ENCODE measurements at regions not wholly inside any gene's neighbourhood (a gene's known extent, or its start where the extent isn't known, plus 50 kb on each side); places are given as distances from the start of the nearest gene placed in this dataset.
"Not testable (repeated sequence)": the region's sequence is repeated elsewhere in the genome, so short reads cannot be mapped to it uniquely, and the experiment has no call there.

DNA sequence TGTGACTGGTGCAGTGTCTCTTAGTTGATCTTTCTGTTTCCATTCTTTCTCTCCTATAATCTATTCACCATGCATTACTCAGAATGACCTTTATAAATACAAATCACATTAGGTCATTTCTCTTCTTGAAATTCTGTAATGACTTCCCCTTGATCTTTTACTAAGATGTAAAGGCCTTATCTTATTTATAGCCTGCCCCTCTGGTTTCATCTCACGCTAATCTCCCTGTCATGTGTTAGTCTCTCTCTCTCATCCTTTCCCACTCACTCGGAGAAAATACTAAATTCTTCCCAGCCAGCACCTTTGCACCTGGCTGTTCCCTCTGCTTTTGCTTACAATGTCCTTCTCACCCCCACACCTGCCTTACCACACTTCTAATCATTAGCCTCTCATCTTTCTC is 530.8 kb downstream of the ADCYAP1 start:
- FAIRE-seq: no peak

DNA sequence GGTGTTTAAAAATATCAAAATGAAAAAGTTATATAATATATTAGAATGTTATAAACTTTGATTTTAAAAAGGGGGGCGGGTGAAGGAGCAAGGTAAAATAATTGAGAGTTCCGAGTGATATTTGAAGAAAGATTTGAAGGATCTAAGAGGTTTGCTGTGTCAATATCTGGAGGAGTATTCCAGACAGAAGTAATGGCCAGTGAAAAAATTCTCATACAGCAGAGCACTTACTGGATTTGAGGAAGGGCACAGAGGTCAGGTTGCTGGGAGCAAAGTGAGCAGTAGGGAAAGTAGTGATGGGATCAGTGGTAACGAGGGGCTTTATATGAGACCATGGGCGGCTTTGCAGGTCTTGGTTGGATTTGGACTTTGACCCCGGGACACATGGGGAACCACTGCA is 531.5 kb downstream of the ADCYAP1 start:
- FAIRE-seq: no peak

DNA sequence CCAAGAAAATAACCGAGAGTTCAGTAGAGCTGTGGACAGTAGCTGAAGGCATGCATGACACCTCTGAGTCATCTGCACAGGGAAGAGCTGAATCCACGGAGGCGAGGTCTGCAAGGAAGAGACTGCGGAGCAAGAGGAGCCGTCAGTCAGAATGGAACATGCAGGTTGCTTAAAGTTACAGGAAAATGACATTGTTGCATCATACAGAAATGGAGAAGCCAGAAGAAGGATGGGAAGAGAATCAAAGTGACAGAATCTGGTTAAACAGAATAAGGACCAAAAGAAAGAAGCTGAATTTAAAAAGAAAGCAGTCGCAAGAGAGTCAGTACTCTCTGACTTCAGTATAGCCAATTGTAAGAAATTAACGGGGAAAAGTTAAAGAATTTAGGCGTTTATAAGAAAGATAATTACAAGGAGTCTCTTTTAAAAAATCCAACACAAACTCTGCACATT is 533.8 kb downstream of the ADCYAP1 start:
- no peak for FAIRE-seq

DNA sequence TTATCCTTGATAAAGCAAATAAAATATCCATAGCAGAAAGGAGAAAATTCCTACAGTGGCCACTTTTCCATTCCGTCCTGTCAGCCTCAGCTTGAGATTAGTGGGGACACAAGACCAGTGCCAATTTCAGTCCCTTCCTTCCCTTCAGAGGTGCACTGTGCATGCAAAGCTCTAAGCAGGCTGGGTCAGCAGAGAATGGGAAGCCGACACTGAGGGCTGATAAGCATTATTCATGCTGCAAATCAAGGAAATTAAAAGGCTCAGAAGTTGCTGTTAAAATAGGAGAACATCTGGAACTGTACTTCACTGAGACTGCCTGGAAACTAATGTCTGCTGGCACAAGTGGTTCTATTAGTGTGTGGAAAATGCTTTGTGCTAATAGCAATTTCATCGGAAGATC is 534.3 kb downstream of the ADCYAP1 start:
- no peak for FAIRE-seq

DNA sequence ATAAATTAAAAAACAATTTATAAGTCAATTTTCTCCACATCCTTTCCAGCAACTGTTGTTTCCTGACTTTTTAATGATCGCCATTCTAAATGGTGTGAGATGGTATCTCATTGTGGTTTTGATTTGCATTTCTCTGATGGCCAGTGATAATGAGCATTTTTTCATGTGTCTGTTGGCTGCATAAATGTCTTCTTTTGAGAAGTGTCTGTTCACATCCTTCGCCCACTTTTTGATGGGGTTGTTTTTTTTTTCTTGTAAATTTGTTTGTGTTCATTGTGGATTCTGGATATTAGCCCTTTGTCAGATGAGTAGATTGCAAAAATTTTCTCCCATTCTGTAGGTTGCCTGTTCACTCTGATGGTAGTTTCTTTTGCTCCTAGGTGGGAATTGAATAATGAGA is 539.4 kb downstream of the ADCYAP1 start:
- FAIRE-seq: not testable (repeated sequence)

DNA sequence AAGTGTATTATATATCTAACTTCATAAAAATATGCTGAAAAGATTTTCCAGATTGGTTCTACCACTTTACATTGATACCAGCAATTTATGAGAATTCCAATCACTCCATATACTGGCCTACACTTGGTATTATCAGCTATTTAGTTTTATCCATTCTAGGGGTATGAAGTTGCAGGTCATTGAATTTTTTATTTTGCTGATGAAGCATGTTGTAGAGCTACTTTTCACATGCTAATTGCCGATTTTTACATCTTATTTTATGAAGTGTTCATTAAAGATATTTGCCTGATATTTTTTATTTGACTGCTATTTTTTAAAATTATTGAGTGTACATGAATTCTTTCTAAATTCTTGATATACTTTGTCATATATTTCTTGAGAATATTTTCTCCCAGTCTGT is 542.1 kb downstream of the ADCYAP1 start:
- no peak for FAIRE-seq

DNA sequence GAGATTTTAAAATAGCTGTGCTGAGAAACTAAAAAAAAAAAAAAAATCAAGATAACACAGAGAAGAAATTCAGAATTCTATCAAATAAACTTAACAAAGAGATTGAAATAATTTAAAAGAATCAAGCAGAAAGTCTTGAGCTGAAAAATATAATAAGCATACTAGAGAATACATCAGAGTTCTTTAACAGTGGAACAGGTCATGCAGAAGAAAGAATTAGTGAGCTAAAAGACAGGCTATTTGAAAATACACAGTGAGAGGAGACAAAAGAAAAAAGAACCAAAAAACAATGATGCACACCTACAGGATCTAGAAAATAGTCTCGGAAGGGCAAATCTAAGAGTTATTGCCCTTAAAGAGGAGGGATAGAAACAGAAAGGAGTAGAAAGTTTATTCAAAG is 548.1 kb downstream of the ADCYAP1 start:
- no peak for FAIRE-seq

DNA sequence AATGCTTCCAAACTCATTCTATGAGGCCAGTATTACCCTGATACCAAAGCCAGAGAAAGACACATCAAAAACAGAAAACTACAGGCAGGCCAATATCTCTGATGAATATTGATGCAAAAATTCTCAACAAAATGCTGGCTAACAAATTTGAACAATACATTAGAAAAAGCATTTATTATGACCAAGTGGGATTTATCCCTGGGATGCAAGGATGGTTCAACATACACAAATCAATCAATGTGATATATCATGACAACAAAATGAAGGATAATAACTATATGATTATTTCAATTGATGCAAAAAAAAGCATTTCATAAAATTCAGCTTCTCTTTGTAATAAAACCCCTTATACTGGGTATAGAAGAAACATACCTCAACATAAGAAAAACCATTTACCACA is 550.9 kb downstream of the ADCYAP1 start:
- no peak for FAIRE-seq

DNA sequence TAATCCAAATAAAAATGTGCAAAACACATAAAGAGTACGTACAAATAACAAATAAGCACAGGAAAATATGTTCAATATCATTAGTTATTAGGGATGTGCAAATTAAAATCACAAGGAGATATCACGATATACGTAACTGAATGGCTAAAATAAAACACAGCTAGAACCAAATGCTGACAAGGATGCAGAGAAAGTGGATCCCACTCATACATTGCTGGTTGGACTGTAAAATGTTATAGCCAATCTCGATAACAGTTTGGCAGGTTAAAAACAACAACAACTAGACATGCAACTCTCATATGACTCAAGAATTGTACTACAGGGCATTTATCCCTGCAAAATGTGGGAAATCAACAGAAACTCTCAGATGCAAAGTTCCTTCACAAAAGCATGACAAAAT is 553.9 kb downstream of the ADCYAP1 start:
- FAIRE-seq: no peak

DNA sequence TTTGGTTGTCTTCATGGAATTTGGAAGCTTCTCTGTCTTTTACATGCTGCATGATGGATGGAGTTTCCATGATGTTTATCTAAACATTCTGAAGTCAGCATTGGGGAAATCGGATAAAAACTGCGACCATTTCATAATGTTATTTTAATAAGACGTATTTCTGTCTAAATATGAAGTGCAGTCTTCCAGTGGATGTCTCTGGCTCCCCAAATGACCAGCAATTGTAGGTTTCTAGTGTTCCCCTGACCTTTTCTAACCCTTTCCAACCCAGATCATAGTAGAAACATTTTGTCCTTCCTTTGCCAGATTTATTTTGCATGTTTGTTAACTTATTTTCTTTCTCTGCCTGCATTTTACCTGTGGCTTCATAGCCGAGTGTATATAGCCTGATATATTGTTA is 559.3 kb downstream of the ADCYAP1 start:
- FAIRE-seq: no peak

DNA sequence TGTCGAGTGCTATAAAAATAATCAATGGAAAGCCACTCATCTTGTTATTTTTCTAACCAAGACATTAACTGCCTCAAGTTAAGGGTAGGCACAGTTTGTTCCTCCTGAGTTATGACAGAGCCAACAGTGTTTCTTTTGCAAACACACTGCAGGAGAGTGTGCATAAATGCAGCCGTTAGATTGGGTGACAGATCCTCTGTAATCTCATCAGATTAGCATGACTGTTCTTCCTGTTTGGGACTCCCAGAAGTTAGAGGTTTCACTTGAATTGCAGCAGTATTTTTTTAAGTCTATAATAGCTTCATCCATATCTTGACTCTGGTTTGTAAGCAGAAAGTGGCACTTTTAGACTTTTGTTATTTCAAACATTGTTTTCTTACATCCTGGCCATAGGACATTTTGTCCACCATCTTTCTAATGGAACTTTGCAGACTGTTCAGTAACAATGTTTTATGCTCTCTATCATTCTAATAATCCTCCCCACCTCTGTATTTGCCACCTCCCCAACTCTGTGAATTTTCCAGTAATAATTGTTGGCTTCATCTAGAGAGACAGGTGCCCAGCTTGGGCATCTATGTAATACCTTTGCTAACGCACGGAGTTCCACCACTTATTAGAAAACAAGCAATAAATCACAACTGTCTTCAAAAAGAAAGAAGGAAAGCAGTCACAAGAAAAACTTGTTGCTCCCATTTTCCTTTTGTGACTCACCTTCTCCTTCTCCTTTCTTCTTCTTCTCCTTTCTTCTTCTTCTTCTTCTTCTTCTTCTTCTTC is 560.0 kb downstream of the ADCYAP1 start:
- no peak for FAIRE-seq

DNA sequence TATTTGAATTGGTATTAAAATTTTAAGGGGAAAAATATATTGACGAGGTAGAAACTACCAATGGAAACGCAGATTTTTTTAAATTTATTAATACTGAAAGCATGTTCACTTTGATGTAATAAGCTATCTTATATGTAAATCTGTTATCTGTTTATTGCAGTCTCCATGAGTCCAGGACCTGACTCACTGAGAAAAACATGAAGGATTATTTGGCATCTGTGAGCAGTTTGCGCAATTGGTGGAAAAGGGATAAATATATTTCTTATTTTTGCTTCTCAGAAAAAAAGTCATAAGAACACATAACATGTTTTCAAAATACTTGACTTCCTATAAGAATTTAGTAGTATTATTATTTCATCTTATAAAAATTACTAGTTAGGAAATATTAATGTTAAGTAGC is 561.4 kb downstream of the ADCYAP1 start:
- FAIRE-seq: no peak

DNA sequence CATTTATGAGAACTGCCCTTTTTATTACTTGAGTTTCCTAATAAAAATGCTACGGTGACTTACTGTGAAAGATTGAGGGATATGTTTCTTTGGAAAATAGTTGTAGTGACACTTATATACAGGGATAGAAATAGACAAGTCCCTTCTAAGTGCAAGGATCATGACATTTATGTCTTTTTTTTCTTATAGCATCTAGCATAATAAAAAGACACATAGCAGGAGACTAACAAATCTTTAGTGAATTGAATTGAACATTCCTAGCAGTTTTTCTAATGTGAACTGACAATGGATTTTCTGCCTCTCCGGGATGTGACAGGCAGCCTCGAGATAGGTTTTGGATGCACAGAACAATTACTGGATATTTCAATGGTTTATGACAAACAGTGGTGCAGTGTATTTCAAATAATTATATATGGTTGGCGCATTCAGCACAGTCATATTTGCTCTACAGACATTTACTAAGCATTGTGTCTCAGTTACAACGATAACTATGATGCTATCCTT is 562.8 kb downstream of the ADCYAP1 start:
- FAIRE-seq: no peak

DNA sequence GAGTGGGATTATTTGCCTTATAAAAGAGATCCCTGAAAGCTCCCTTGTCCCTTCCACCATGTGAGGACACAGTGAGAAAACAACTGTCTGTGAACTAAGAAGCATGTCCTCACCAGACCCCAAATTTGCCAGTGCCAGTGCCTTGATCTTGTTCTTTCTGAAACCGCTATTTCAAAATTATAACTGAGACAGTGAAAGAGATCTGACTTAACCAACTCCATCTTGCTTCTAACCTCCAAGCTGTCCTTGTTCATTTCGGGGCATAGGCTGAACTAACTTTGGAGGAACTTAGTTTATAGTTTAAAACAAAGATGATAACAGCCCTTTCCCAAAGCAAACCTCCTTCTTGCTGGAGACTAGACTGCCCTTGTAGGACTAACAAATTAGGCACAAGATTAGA is 563.9 kb downstream of the ADCYAP1 start:
- no peak for FAIRE-seq

DNA sequence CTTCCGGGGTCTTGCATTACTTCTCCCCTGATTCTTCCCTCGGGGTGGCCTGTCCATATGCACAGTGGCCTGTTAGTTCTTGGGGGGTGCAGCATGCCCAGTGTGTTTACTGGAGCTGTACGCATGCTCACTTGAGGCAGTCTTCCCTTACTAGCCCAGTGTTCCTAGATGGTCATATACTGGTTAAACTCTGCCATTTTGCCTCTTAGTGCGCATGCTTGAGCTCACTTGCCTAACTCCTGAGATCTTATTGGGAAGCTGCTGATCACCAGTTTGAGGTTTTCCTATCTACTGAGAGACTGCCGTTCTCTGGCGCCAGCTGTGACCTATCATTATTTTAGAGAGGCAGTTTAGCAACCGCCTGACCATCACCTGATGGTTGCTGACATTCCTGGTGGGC is 571.2 kb downstream of the ADCYAP1 start:
- FAIRE-seq: no peak

DNA sequence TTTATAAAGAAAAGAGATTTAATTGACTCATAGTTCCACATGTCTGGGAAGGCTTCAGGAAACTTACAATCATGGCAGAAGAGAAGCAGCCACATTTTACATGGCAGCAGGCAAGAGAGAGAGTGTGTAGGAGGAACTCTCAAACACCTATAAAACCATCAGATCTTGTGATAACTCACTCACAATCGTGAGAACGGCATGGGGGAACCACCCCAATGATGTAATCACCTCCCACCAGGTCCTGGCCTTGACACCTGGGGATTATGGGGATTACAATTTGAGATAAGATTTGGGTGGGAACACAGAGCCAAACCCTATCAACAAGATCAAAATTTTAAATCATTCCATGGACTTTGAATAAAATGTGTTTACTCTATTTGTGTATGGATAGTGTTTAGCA is 575.6 kb downstream of the ADCYAP1 start:
- FAIRE-seq: no peak

DNA sequence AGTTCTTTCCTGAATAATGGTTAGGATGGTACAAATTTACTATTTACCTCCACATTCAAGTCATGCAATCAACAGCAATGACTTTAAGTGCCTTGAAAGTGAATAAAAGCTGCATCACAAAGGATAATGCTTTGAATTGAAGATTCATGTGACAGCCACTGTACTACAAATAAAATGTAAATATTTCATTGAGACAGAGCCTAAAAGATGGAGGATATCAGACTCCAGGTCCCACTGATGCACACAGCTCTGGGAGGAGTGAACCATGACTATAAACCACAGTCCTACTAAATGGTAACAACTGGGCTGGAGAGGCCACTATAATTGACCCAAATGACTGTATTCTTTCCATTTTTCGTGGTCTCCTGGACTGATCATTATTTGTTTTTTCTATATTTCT is 576.9 kb downstream of the ADCYAP1 start:
- FAIRE-seq: no peak

DNA sequence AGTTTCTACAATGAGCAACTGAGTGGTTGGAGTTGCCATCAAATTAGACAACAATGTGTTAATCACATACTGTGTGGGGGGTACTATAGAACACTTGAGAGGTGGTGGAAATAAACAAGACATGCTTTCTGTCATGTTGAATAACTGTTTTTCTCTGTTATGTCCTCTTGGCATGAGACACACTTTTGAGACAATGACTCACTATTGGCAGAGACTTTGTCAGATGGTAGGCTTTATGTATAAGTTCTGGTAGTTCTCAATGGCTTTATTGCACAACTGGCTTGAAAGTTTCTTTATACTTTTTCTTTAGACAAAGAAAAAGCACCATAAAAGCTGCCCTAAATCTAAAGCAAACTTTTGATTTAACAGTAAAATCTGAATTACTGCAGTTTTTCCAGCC is 578.7 kb downstream of the ADCYAP1 start:
- no peak for FAIRE-seq

DNA sequence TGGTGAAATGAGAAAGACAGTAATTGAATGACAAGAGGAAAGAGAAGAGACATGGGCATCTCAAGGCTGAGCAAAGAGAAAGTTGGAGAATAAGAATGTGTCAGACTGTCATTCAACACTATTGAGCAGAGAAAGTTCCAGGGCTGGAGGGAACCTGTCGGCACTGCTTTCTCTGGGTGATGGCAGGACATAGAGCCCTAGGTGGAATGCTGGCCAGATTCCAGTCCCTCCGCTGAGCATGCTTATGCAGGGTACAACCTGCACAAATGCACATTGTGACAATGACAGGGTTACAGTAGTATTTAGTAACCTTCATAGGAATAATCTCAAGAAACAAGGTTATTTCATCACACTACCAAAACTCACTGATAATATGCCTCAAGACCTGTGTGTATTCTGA is 582.8 kb downstream of the ADCYAP1 start:
- FAIRE-seq: no peak

DNA sequence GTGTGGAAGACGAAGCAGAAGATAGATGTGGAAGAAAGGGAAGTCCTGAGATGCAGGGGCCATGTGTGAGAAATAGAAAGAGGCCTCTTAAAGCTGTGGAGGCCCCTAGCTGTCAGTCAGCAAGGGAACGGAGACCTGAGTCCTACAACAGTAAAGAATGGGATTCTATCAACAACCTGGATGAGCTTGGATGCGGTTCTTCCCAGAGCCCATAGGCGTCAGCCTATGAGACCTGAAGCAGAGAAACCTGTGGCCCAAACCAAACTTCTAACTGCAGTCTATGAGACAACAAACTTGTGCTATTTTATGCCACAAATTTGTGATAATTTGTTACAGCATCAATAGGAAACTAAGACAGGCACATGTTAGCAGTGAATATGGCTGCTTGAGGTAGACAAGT is 583.7 kb downstream of the ADCYAP1 start:
- FAIRE-seq: no peak

DNA sequence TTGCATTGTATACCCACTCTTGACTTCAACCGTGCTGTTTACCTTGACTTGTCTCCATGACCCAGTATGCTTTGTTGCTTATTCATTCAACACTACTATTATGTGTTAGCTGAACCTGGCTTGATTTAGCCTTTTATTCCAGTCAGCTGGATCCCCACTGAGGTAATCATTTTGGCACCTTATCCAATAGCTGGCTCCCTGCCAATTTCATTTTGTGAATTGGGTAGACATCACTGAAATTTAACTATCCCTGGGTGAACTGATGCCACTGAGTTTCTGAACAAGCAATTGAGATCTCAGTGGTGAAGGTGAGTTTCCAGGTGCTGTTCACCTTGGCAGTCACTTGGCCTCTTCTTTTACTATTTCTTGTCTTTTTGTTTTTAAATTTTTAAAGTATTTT is 584.3 kb downstream of the ADCYAP1 start:
- no peak for FAIRE-seq

DNA sequence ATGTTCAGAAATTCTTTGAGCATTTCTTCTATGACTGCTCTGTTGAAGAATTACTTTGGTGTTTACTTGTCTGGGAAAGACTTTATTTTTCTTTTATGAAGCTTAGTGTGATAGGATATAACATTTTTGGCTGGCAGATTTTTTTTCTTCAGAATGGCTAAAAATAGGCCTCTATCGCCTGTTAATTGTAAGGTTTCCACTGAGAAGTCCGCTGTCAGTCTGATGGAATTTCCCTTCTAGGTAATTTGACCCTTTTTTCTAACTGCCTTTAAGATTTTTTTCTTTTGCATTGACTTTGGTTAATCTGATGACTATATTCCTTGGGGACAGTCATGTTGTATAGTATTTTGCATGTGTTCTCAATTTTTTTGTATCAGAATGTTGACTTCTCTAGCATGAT is 590.7 kb downstream of the ADCYAP1 start:
- FAIRE-seq: no peak

DNA sequence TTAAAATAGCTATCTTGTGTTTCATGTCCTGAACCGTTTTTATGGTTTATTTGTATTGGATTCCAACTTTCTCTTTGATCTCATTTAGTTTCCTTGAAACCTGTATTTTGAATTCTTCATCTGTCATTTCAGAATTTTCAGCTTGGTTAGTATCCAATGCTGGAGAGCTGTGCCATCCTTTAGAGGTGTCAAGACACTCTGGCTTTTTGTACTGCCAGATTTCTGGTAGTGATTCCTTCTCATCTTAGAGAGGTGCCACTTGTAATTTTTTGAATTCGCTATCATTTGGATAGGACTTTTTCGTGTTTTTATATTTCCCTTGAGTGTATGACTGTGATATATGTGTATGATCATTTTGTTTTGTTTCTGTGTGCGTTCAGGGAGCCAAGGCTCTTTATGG is 591.4 kb downstream of the ADCYAP1 start:
- no peak for FAIRE-seq

DNA sequence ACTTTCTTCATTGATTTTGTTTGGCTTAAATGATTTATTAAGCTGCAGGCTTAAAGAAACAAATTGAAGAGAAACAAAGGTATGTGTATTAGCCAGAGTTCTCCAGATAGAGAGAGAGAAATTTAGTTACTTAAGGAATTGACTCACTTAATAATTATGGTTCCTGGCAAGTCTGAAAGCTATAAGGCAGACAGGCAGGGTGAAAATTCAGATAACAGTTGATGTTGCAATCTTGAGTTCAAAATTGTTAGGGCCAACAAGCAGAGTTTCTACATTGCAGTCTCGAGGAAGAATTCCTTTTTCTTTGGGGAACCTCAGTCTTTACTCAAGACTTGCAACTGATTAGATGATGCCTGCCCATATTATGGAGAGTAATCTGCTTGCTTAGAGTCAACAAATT is 593.5 kb downstream of the ADCYAP1 start:
- FAIRE-seq: no peak

DNA sequence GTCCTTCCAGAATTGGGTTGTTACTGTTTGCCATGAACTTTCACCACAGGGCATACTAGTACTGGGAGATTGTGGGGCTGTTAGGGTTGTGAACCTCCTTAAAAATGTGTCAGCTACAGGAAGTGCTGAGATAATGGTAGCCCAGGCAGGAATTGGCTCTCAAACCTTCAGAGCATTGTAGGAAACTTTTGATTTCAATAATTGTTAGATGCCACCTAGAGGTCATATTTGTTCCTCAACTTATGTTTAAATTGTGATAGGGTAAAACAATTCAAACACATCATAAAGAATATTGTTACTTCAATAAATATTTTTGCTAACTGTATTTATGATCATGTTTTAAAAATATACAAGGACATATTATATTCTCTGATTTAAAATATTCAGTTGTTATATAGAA is 594.6 kb downstream of the ADCYAP1 start:
- FAIRE-seq: peak; percentile 48
